ENCODE measurements at regions not wholly inside any gene's neighbourhood (a gene's known extent, or its start where the extent isn't known, plus 50 kb on each side); places are given as distances from the start of the nearest gene placed in this dataset.

- DNase-seq (ENCODE audit: low read depth in 2 of 2) = no peak
- no peak for TF ChIP-seq EZH2 (IDR thresholded peaks at IDR 0.05; ENCODE audit: low read length, missing control alignments)
- TF ChIP-seq, protein P1, sequence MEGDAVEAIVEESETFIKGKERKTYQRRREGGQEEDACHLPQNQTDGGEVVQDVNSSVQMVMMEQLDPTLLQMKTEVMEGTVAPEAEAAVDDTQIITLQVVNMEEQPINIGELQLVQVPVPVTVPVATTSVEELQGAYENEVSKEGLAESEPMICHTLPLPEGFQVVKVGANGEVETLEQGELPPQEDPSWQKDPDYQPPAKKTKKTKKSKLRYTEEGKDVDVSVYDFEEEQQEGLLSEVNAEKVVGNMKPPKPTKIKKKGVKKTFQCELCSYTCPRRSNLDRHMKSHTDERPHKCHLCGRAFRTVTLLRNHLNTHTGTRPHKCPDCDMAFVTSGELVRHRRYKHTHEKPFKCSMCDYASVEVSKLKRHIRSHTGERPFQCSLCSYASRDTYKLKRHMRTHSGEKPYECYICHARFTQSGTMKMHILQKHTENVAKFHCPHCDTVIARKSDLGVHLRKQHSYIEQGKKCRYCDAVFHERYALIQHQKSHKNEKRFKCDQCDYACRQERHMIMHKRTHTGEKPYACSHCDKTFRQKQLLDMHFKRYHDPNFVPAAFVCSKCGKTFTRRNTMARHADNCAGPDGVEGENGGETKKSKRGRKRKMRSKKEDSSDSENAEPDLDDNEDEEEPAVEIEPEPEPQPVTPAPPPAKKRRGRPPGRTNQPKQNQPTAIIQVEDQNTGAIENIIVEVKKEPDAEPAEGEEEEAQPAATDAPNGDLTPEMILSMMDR (conservative IDR thresholded peaks at IDR 0.05 in 1 of 2, IDR thresholded peaks at IDR 0.05 in 1 of 2; ENCODE audit: low read depth in 1 of 2, low read length in 2 of 2) = no peak
- Histone ChIP-seq H3K4me1 (ENCODE audit: control insufficient read depth, extremely low read depth, insufficient read depth, low read length) (no peaks in the 10 kb centered on the region), H2AFZ (ENCODE audit: low read length) (no peak overlapping the region), H3K9ac (ENCODE audit: insufficient read depth, low read length) (no peak overlapping the region), H3K4me2 (ENCODE audit: extremely low read depth, insufficient read depth, low read length) (no peak overlapping the region), H3K27ac (ENCODE audit: insufficient read depth, low read length) (no peak overlapping the region), H3K4me3 (replicated peaks in 1 of 4; ENCODE audit: control extremely low read depth in 1 of 4, insufficient read depth in 1 of 4, low read depth in 3 of 4, low read length in 4 of 4) (no peak overlapping the region), H3K79me2 (ENCODE audit: control insufficient read depth, insufficient read depth, low read length) (no peaks in the 10 kb centered on the region), H3K27me3 (ENCODE audit: control insufficient read depth, insufficient read depth, low read length) (no peaks in the 10 kb centered on the region), H4K20me1 (ENCODE audit: control insufficient read depth, extremely low read depth, insufficient read depth, low read length) (no peaks in the 10 kb centered on the region), H3K36me3 (ENCODE audit: control insufficient read depth, insufficient read depth, low read length) (no peaks in the 10 kb centered on the region), H3K9me3 (ENCODE audit: control insufficient read depth, insufficient read depth, low read depth, low read length) (no peaks in the 10 kb centered on the region)
These were observed 126.2 kb downstream of the KLF6 start for GRCh38 chr10:3658766-3659165.

GRCh38 chr10:3656214-3656613, 128.8 kb downstream of the KLF6 start:
- Histone ChIP-seq H3K9me3 (ENCODE audit: control insufficient read depth, insufficient read depth, low read depth, low read length) (no peaks in the 10 kb centered on the region), H4K20me1 (ENCODE audit: control insufficient read depth, extremely low read depth, insufficient read depth, low read length) (no peaks in the 10 kb centered on the region), H3K4me2 (ENCODE audit: extremely low read depth, insufficient read depth, low read length) (no peak overlapping the region), H3K79me2 (ENCODE audit: control insufficient read depth, insufficient read depth, low read length) (no peaks in the 10 kb centered on the region), H3K4me3 (replicated peaks in 1 of 4; ENCODE audit: control extremely low read depth in 1 of 4, insufficient read depth in 1 of 4, low read depth in 3 of 4, low read length in 4 of 4) (no peak overlapping the region), H3K27ac (ENCODE audit: insufficient read depth, low read length) (no peak overlapping the region), H3K27me3 (ENCODE audit: control insufficient read depth, insufficient read depth, low read length) (no peaks in the 10 kb centered on the region), H2AFZ (ENCODE audit: low read length) (no peak overlapping the region), H3K4me1 (ENCODE audit: control insufficient read depth, extremely low read depth, insufficient read depth, low read length) (no peaks in the 10 kb centered on the region), H3K36me3 (ENCODE audit: control insufficient read depth, insufficient read depth, low read length) (no peaks in the 10 kb centered on the region), H3K9ac (ENCODE audit: insufficient read depth, low read length) (no peak overlapping the region)
- no peak for DNase-seq (ENCODE audit: low read depth in 2 of 2)
- TF ChIP-seq, protein P1 (conservative IDR thresholded peaks at IDR 0.05 in 1 of 2, IDR thresholded peaks at IDR 0.05 in 1 of 2; ENCODE audit: low read depth in 1 of 2, low read length in 2 of 2) = no peak
- TF ChIP-seq EZH2 (IDR thresholded peaks at IDR 0.05; ENCODE audit: low read length, missing control alignments) = no peak

GRCh38 chr10:3655528-3655927, 129.5 kb downstream of the KLF6 start:
- H3K36me3 ChIP-seq (ENCODE audit: control insufficient read depth, insufficient read depth, low read length) = no peaks in the 10 kb centered on the region
- no peak overlapping the region for H3K27ac ChIP-seq (ENCODE audit: insufficient read depth, low read length)
- H3K4me1 ChIP-seq (ENCODE audit: control insufficient read depth, extremely low read depth, insufficient read depth, low read length) = no peaks in the 10 kb centered on the region
- no peak overlapping the region for H2AFZ ChIP-seq (ENCODE audit: low read length)
- H3K27me3 ChIP-seq (ENCODE audit: control insufficient read depth, insufficient read depth, low read length) = no peaks in the 10 kb centered on the region
- TF ChIP-seq EZH2 (IDR thresholded peaks at IDR 0.05; ENCODE audit: low read length, missing control alignments) = no peak
- TF ChIP-seq, protein P1 (conservative IDR thresholded peaks at IDR 0.05 in 1 of 2, IDR thresholded peaks at IDR 0.05 in 1 of 2; ENCODE audit: low read depth in 1 of 2, low read length in 2 of 2) = no peak
- H3K9me3 ChIP-seq (ENCODE audit: control insufficient read depth, insufficient read depth, low read depth, low read length) = no peaks in the 10 kb centered on the region
- DNase-seq (ENCODE audit: low read depth in 2 of 2) = no peak
- H3K4me2 ChIP-seq (ENCODE audit: extremely low read depth, insufficient read depth, low read length) = no peak overlapping the region
- H4K20me1 ChIP-seq (ENCODE audit: control insufficient read depth, extremely low read depth, insufficient read depth, low read length) = no peaks in the 10 kb centered on the region
- no peak overlapping the region for H3K4me3 ChIP-seq (replicated peaks in 1 of 4; ENCODE audit: control extremely low read depth in 1 of 4, insufficient read depth in 1 of 4, low read depth in 3 of 4, low read length in 4 of 4)
- H3K9ac ChIP-seq (ENCODE audit: insufficient read depth, low read length) = no peak overlapping the region
- no peaks in the 10 kb centered on the region for H3K79me2 ChIP-seq (ENCODE audit: control insufficient read depth, insufficient read depth, low read length)
